A673 (cell line): ENCODE measurements at regions not wholly inside any gene's neighbourhood (a gene's known extent, or its start where the extent isn't known, plus 50 kb on each side); places are given as distances from the start of the nearest gene placed in this dataset.

Experiments used
- CTCF ChIP-seq: fragments of 300-800, 200-600 bp; sonication (generic); conservative IDR thresholded peaks from 2 replicates; pipeline ENCODE4 v1.5.1; 2017; ENCODE audit warnings: low read depth, mild to moderate bottlenecking, antibody characterized with exemption, low read length, moderate library complexity, mixed read lengths
- EZH2 ChIP-seq: fragments of 200-600 bp; sonication (generic); IDR thresholded peaks from 2 replicates; pipeline ENCODE4 v1.6.1; 2017; ENCODE audit warnings: borderline replicate concordance, low read depth, mild to moderate bottlenecking, mixed read lengths, antibody characterized with exemption, low read length; ENCODE audit not compliant: poor library complexity, severe bottlenecking

DNA sequence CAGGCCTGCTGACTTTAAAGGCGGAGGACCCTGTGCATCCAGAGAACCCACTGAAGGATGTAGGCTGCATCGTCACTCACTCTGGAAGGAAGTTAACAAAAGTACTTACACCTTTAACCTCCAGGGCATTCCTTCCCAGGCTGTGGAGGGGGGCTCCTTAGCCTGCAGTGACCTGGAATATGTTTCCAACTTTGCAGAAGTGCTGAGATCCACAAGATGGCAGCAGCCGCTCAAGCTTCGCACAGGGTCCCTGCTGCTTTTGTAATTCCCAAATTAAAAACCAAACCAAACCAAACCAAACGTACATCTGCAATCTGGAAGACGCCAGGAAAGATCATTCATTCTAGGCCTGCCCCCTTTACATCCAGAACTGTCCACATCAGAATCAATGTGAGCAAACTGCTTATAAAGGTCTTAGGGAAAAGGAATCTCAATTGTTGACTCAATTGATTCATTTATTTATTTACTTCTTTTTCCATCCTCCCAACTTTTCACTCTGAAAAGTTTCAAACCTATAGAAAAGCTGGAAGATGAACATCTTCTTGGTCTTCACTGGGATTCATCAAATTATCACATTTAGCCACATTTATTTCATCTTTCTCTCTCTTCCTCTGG lies 70.5 kb upstream of the KLHL25 start:
- TF ChIP-seq EZH2, result no peak
- TF ChIP-seq CTCF, result peak; percentile 90
